HCT116 (cell line): ENCODE measurements at regions not wholly inside any gene's neighbourhood (a gene's known extent, or its start where the extent isn't known, plus 50 kb on each side); places are given as distances from the start of the nearest gene placed in this dataset.

ENCODE experiments used
- ATAC-seq: fragments of 200-7000 bp; cut with Tn5 transposase; 2 replicates; pipeline ENCODE4 v1.9.1; 2020; ENCODE audit warnings: mild to moderate bottlenecking, moderate library complexity
- BruUV-seq: library from RNA; stranded (reverse); fragments of 400-500 nt; replicated peaks from 2 replicates; lab custom pipeline; 2021; lab: Mats Ljungman, UMichigan
- CTCF ChIA-PET: fragments of 300-600 bp; sonication (Branson Sonifier 250); formaldehyde crosslinking; loops from one replicate; lab custom pipeline; 2021; ENCODE audit warnings: antibody characterized with exemption; lab: Charles Lee
- POLR2A ChIA-PET: fragments of 300-600, 350-600 bp; sonication (Branson Sonifier 250); formaldehyde crosslinking; loops from one replicate; lab custom pipeline; 2021; ENCODE audit warnings: antibody characterized with exemption; lab: Charles Lee
- RAD21 ChIA-PET, 2 experiments: fragments of 300-600 bp; sonication (Branson Sonifier 250); formaldehyde crosslinking; loops; one replicate each; lab custom pipeline; 2023; ENCODE audit warnings: low total read pairs in 2 of 2; ENCODE audit not compliant: uncharacterized antibody in 2 of 2, unreplicated experiment in 2 of 2, low non-redundant PET in 1 of 2; lab: Charles Lee
- DNase-seq: peaks from one replicate; pipeline ENCODE4 v3.0.0-alpha.2; 2010; ENCODE audit warnings: low read depth, low spot score
- H2AFZ ChIP-seq: fragments of 200-600 bp; shearing (Covaris generic), sonication (generic); 2 replicates; pipeline ENCODE4 v1.6.1; 2017; ENCODE audit warnings: low read depth, mixed run types, mixed read lengths, antibody characterized with exemption, low read length; ENCODE audit not compliant: poor library complexity, severe bottlenecking
- H3K27ac ChIP-seq: 2 replicates; pipeline ENCODE4 v1.5.1; 2012; ENCODE audit warnings: low read depth, low read length
- H3K27me3 ChIP-seq: fragments of 200-600 bp; sonication (generic); 2 replicates; pipeline ENCODE4 v1.6.1; 2016; ENCODE audit warnings: mixed run types, low read length, mixed read lengths; ENCODE audit not compliant: insufficient read depth
- H3K36me3 ChIP-seq, 2 experiments: fragments of 200-500 bp in 1 of 2; fragments of 200-600 bp in 1 of 2; sonication (Bioruptor generic) in 1 of 2; sonication (generic) in 1 of 2; 2 replicates each; pipeline versions ENCODE4 v1.5.1 to v1.6.1; 2014 to 2016; ENCODE audit warnings: low read length in 2 of 2, inconsistent platforms in 1 of 2, mixed read lengths in 1 of 2, mixed run types in 1 of 2; ENCODE audit not compliant: insufficient read depth in 2 of 2, control insufficient read depth in 1 of 2
- H3K4me1 ChIP-seq, 2 experiments: fragments of 200-600 bp in 1 of 2; sonication (generic) in 1 of 2; 2 replicates each; pipeline versions ENCODE4 v1.5.1 to v1.6.1; 2012 to 2017; ENCODE audit warnings: low read length in 2 of 2, inconsistent platforms in 1 of 2, mild to moderate bottlenecking in 1 of 2, mixed read lengths in 1 of 2, mixed run types in 1 of 2, moderate library complexity in 1 of 2; ENCODE audit not compliant: insufficient read depth in 2 of 2, control insufficient read depth in 1 of 2
- H3K4me2 ChIP-seq: fragments of 200-600 bp; sonication (generic); 2 replicates; pipeline ENCODE4 v1.6.1; 2017; ENCODE audit warnings: mixed run types, low read length, mixed read lengths
- H3K4me3 ChIP-seq, 2 experiments: fragments of 200-600 bp in 1 of 2; sonication (generic) in 1 of 2; replicated peaks in 1 of 2; 2 replicates each; pipeline ENCODE4 v1.5.1; 2011 to 2016; ENCODE audit warnings: low read length in 2 of 2, control low read depth in 1 of 2, low read depth in 1 of 2, mild to moderate bottlenecking in 1 of 2, mixed read lengths in 1 of 2, mixed run types in 1 of 2
- H3K79me2 ChIP-seq: fragments of 200-600 bp; sonication (generic); 2 replicates; pipeline ENCODE4 v1.6.1; 2017; ENCODE audit warnings: mild to moderate bottlenecking, mixed run types, low read length, moderate library complexity, mixed read lengths; ENCODE audit not compliant: insufficient read depth
- H3K9ac ChIP-seq: fragments of 200-600 bp; sonication (generic); 2 replicates; pipeline ENCODE4 v1.6.1; 2016; ENCODE audit warnings: low read length, mixed read lengths
- H3K9me2 ChIP-seq: fragments of 200-600 bp; sonication (generic), shearing (Covaris generic); 2 replicates; pipeline ENCODE4 v1.6.1; 2017; ENCODE audit warnings: mixed run types, mild to moderate bottlenecking, moderate library complexity; ENCODE audit not compliant: insufficient read depth
- H3K9me3 ChIP-seq, 2 experiments: fragments of 200-500 bp in 1 of 2; fragments of 200-600 bp in 1 of 2; sonication (Bioruptor generic) in 1 of 2; sonication (generic) in 1 of 2; 2 replicates each; pipeline ENCODE4 v1.6.1; 2014 to 2017; ENCODE audit warnings: low read length in 2 of 2, mixed read lengths in 2 of 2, inconsistent platforms in 1 of 2, low read depth in 1 of 2, mild to moderate bottlenecking in 1 of 2, mixed run types in 1 of 2, moderate library complexity in 1 of 2; ENCODE audit not compliant: control insufficient read depth in 1 of 2, insufficient read depth in 1 of 2
- H4K20me1 ChIP-seq: fragments of 200-600 bp; sonication (generic), shearing (Covaris generic); 2 replicates; pipeline ENCODE4 v1.6.1; 2017; ENCODE audit warnings: mixed run types, mild to moderate bottlenecking, moderate library complexity; ENCODE audit not compliant: insufficient read depth
- CTCF ChIP-seq, 3 experiments: fragments of 200-600 bp in 1 of 3; sonication (generic) in 1 of 3; IDR thresholded peaks in 2 of 3; conservative IDR thresholded peaks in 1 of 3; 2 replicates each; pipeline ENCODE4 v1.5.1; 2012 to 2017; ENCODE audit warnings: low read depth in 2 of 3, low read length in 2 of 3, antibody characterized with exemption in 1 of 3, borderline replicate concordance in 1 of 3, control low read depth in 1 of 3, mild to moderate bottlenecking in 1 of 3, mixed read lengths in 1 of 3, mixed run types in 1 of 3, moderate library complexity in 1 of 3; ENCODE audit not compliant: insufficient read depth in 1 of 3
- EGR1 ChIP-seq: IDR thresholded peaks from 2 replicates; pipeline ENCODE4 v1.6.1; 2012; ENCODE audit warnings: low read depth
- ELF1 ChIP-seq: IDR thresholded peaks from 2 replicates; pipeline ENCODE4 v1.6.1; 2012; ENCODE audit warnings: low read depth, borderline replicate concordance
- EZH2phosphoT487 ChIP-seq: fragments of 200-600 bp; IDR thresholded peaks from 2 replicates; pipeline ENCODE4 v1.6.1; 2018; ENCODE audit warnings: antibody characterized with exemption, borderline replicate concordance
- JUND ChIP-seq: IDR thresholded peaks from 2 replicates; pipeline ENCODE4 v1.6.1; 2012
- POLR2AphosphoS5 ChIP-seq: IDR thresholded peaks from 2 replicates; pipeline ENCODE4 v1.6.1; 2011; ENCODE audit warnings: mild to moderate bottlenecking, low read depth, low read length, moderate library complexity
- RAD21 ChIP-seq: IDR thresholded peaks from 2 replicates; pipeline ENCODE4 v1.6.1; 2012; ENCODE audit warnings: low read depth, mild to moderate bottlenecking
- SIN3A ChIP-seq: IDR thresholded peaks from 2 replicates; pipeline ENCODE4 v1.6.1; 2012; ENCODE audit warnings: low read depth
- SP1 ChIP-seq: IDR thresholded peaks from 2 replicates; pipeline ENCODE4 v1.6.1; 2012; ENCODE audit warnings: low read depth
- SRF ChIP-seq: IDR thresholded peaks from 2 replicates; pipeline ENCODE4 v1.6.1; 2012; ENCODE audit warnings: low read depth
- TCF7L2 ChIP-seq: IDR thresholded peaks from 2 replicates; pipeline ENCODE4 v1.7.0; 2011; ENCODE audit warnings: borderline replicate concordance, inconsistent platforms; ENCODE audit not compliant: insufficient read depth, insufficient read length; ENCODE audit errors: extremely low read depth
- ZFX ChIP-seq: fragments of 450-650 bp; IDR thresholded peaks from 2 replicates; pipeline ENCODE4 v1.6.1; 2017
- ZNF274 ChIP-seq: fragments of 200-500 bp; sonication (Bioruptor generic); IDR thresholded peaks from 2 replicates; pipeline ENCODE4 v1.6.1; 2014; ENCODE audit warnings: mild to moderate bottlenecking, low read depth, low read length, inconsistent platforms
- intact Hi-C: fragments of 100-400 bp; cut with micrococcal nuclease; formaldehyde crosslinking; loops from 2 replicates; pipeline ENCODE4 v1.10.0; 2022
- TF ChIP-seq, protein P1 (sequence below): IDR thresholded peaks from 2 replicates; pipeline ENCODE4 v1.6.1; 2012

DNA sequence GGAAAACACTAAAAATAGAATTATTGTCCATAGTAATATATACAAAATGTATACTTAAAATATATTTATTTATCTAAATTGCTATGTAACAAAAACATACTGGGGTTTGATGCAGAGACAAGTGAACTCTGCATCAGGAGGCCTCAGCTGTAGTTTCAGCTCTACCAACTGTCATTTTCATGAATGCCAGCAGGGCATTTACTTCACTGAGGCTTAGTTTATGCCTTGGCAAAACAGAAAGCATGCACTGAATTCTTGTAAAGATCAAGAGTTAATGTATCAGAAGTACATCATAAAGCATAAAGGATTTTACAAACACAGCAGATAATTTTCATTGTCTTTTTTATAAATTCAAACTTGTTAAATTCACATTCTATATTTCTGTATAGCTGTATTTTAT, 577.0 kb downstream of the C4orf33 start:
- ChIA-PET CTCF (no interaction called here), POLR2A (no interaction called here), RAD21 (no interaction called here)
- H4K20me1 ChIP-seq, result no peaks in the 10 kb centered on the region
- ATAC-seq (no peak), DNase-seq (no peak)
- no peak overlapping the region for H3K9ac ChIP-seq
- no peaks in the 10 kb centered on the region for H3K79me2 ChIP-seq
- BruUV-seq, result no TSS peak
- no peak overlapping the region for H3K4me2 ChIP-seq
- H2AFZ ChIP-seq, result no peak overlapping the region
- intact Hi-C loops, result no loop called here
- no peaks in the 10 kb centered on the region for H3K36me3 ChIP-seq
- H3K27me3 ChIP-seq, result no peaks in the 10 kb centered on the region
- no peak overlapping the region for H3K4me3 ChIP-seq
- no peaks in the 10 kb centered on the region for H3K4me1 ChIP-seq
- TF ChIP-seq ELF1 (no peak), CTCF (IDR thresholded peaks at IDR 0.05 in 2 of 3, conservative IDR thresholded peaks at IDR 0.05 in 1 of 3; ENCODE audit: borderline replicate concordance in 1 of 3, insufficient read depth in 1 of 3, low read depth in 2 of 3, low read length in 2 of 3) (0 out of 6 replicates have a peak, but pooled peaks of 1 of the 3 experiments have one; percentile 2), ZNF274 (no peak)
- no peaks in the 10 kb centered on the region for H3K9me2 ChIP-seq
- H3K9me3 ChIP-seq, result no peaks in the 10 kb centered on the region
- H3K27ac ChIP-seq, result no peak overlapping the region

- Histone ChIP-seq H3K79me2 (no peaks in the 10 kb centered on the region), H3K4me1 (no peaks in the 10 kb centered on the region), H3K9me3 (no peaks in the 10 kb centered on the region), H3K4me3 (no peak overlapping the region), H3K9ac (no peak overlapping the region), H2AFZ (peak overlapping the region; percentile 45), H3K36me3 (no peaks in the 10 kb centered on the region), H3K9me2 (no peaks in the 10 kb centered on the region), H3K27ac (no peak overlapping the region), H3K4me2 (no peak overlapping the region), H3K27me3 (no peaks in the 10 kb centered on the region), H4K20me1 (no peaks in the 10 kb centered on the region)
- ChIA-PET CTCF (no interaction called here), RAD21 (no interaction called here), POLR2A (no interaction called here)
- ATAC-seq, result no peak
- intact Hi-C loops, result no loop called here
- no peak for TF ChIP-seq SP1
- no peak for TF ChIP-seq TCF7L2
- no peak for TF ChIP-seq EZH2phosphoT487
- TF ChIP-seq SIN3A, result no peak
- TF ChIP-seq, protein P1, sequence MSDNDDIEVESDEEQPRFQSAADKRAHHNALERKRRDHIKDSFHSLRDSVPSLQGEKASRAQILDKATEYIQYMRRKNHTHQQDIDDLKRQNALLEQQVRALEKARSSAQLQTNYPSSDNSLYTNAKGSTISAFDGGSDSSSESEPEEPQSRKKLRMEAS, result no peak
- no peak for TF ChIP-seq ZFX
- TF ChIP-seq JUND, result no peak
- no peak for TF ChIP-seq EGR1
- TF ChIP-seq CTCF (IDR thresholded peaks at IDR 0.05 in 2 of 3, conservative IDR thresholded peaks at IDR 0.05 in 1 of 3; ENCODE audit: borderline replicate concordance in 1 of 3, insufficient read depth in 1 of 3, low read depth in 2 of 3, low read length in 2 of 3), result no peak
- no peak for TF ChIP-seq POLR2AphosphoS5
- TF ChIP-seq RAD21, result no peak
- TF ChIP-seq ZNF274, result no peak
- TF ChIP-seq SRF, result no peak
- no peak for DNase-seq
- no TSS peak for BruUV-seq
These were observed 579.1 kb downstream of the C4orf33 start for GRCh38 chr4:129675036-129675435.
